ENCODE measurements at regions not wholly inside any gene's neighbourhood (a gene's known extent, or its start where the extent isn't known, plus 50 kb on each side); places are given as distances from the start of the nearest gene placed in this dataset.

GRCh38 chr18:2412996-2413751 is 158.1 kb downstream of the METTL4 start:
- H3K9me2 ChIP-seq = no peaks in the 10 kb centered on the region
- H2AFZ ChIP-seq (ENCODE audit: low read depth) = no peak overlapping the region; the same call in 1 of the 2 replicates
- ChIA-PET POLR2A (no interaction called here), CTCF (no interaction called here)
- peak overlapping the region in 1 of 2 experiments; percentile 96; a peak in 2 of 4 replicates for H3K27ac ChIP-seq (ENCODE audit: low read depth in 2 of 2, low read length in 1 of 2)
- no peak for DNase-seq
- TF ChIP-seq ELF1 (IDR thresholded peaks at IDR 0.05) (no peak), GABPA (IDR thresholded peaks at IDR 0.05; ENCODE audit: low read depth) (no peak), CTCF (IDR thresholded peaks at IDR 0.05) (no peak), JUND (IDR thresholded peaks at IDR 0.05) (no peak), USF1 (IDR thresholded peaks at IDR 0.05; ENCODE audit: borderline replicate concordance, low read depth) (no peak), TCF12 (IDR thresholded peaks at IDR 0.05) (no peak), MEF2A (IDR thresholded peaks at IDR 0.05; ENCODE audit: borderline replicate concordance, low read depth) (no peak), FOXJ3 (CRISPR knock-in tag; IDR thresholded peaks at IDR 0.05) (no peak), SMC3 (IDR thresholded peaks at IDR 0.05; ENCODE audit: low read depth, low read length) (no peak), EZH2phosphoT487 (IDR thresholded peaks at IDR 0.05; ENCODE audit: borderline replicate concordance, low read depth) (no peak), TAF1 (IDR thresholded peaks at IDR 0.05; ENCODE audit: borderline replicate concordance, low read depth, low read length) (no peak), RXRA (IDR thresholded peaks at IDR 0.05; ENCODE audit: borderline replicate concordance, low read depth) (no peak), RCOR1 (IDR thresholded peaks at IDR 0.05; ENCODE audit: low read length) (no peak), GATA2 (CRISPR knock-in tag; IDR thresholded peaks at IDR 0.05) (no peak)
- TF ChIP-seq, protein P1, sequence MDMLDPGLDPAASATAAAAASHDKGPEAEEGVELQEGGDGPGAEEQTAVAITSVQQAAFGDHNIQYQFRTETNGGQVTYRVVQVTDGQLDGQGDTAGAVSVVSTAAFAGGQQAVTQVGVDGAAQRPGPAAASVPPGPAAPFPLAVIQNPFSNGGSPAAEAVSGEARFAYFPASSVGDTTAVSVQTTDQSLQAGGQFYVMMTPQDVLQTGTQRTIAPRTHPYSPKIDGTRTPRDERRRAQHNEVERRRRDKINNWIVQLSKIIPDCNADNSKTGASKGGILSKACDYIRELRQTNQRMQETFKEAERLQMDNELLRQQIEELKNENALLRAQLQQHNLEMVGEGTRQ (IDR thresholded peaks at IDR 0.05; ENCODE audit: borderline replicate concordance, low read depth, low read length) = no peak
- TF ChIP-seq, protein P2, sequence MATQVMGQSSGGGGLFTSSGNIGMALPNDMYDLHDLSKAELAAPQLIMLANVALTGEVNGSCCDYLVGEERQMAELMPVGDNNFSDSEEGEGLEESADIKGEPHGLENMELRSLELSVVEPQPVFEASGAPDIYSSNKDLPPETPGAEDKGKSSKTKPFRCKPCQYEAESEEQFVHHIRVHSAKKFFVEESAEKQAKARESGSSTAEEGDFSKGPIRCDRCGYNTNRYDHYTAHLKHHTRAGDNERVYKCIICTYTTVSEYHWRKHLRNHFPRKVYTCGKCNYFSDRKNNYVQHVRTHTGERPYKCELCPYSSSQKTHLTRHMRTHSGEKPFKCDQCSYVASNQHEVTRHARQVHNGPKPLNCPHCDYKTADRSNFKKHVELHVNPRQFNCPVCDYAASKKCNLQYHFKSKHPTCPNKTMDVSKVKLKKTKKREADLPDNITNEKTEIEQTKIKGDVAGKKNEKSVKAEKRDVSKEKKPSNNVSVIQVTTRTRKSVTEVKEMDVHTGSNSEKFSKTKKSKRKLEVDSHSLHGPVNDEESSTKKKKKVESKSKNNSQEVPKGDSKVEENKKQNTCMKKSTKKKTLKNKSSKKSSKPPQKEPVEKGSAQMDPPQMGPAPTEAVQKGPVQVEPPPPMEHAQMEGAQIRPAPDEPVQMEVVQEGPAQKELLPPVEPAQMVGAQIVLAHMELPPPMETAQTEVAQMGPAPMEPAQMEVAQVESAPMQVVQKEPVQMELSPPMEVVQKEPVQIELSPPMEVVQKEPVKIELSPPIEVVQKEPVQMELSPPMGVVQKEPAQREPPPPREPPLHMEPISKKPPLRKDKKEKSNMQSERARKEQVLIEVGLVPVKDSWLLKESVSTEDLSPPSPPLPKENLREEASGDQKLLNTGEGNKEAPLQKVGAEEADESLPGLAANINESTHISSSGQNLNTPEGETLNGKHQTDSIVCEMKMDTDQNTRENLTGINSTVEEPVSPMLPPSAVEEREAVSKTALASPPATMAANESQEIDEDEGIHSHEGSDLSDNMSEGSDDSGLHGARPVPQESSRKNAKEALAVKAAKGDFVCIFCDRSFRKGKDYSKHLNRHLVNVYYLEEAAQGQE (IDR thresholded peaks at IDR 0.05; ENCODE audit: low read depth, low read length) = no peak
- TF ChIP-seq, protein P3, sequence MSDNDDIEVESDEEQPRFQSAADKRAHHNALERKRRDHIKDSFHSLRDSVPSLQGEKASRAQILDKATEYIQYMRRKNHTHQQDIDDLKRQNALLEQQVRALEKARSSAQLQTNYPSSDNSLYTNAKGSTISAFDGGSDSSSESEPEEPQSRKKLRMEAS (IDR thresholded peaks at IDR 0.05; ENCODE audit: low read depth) = no peak
- no peak overlapping the region for H3K9ac ChIP-seq
- H3F3A ChIP-seq (replicated peaks; ENCODE audit: insufficient read depth) = peaks cover 36% of the 10 kb centered on the region
- 57% methylated on average over 9 of the region's 9 CpGs for WGBS (ENCODE audit: low lambda C conversion rate)
- H3K4me1 ChIP-seq (ENCODE audit: control insufficient read depth in 1 of 2, insufficient read depth in 2 of 2, low read depth in 1 of 2, low read length in 1 of 2) = peaks cover 0 to 13% of the 10 kb centered on the region in 2 experiments; a peak in 2 of 4 replicates
- no peaks in the 10 kb centered on the region for H4K20me1 ChIP-seq (ENCODE audit: insufficient read depth)
- no peaks in the 10 kb centered on the region for H3K36me3 ChIP-seq (replicated peaks in 1 of 2; ENCODE audit: control insufficient read depth in 1 of 2, insufficient read depth in 2 of 2, low read length in 1 of 2)
- no peaks in the 10 kb centered on the region for H3K27me3 ChIP-seq (ENCODE audit: insufficient read depth)
- no peak overlapping the region for H3K4me3 ChIP-seq (ENCODE audit: low read depth in 2 of 2, low read length in 1 of 2)
- H3K79me2 ChIP-seq (ENCODE audit: insufficient read depth) = no peaks in the 10 kb centered on the region
- H3K4me2 ChIP-seq = no peak overlapping the region
- no peaks in the 10 kb centered on the region for H3K9me3 ChIP-seq

Measured in SK-N-SH (cell line).